Right atrium auricular region (tissue), 2 donors: ENCODE measurements at regions not wholly inside any gene's neighbourhood (a gene's known extent, or its start where the extent isn't known, plus 50 kb on each side); places are given as distances from the start of the nearest gene placed in this dataset.

ENCODE experiments used
- DNase-seq: peaks from one replicate; pipeline ENCODE4 v3.0.0-alpha.2; 2019; ENCODE audit warnings: low spot score
- H3K27ac ChIP-seq, 2 donors: fragments of 200-600 bp; sonication (generic); 1 replicate in 1 of 2; 2 replicates in 1 of 2; pipeline ENCODE4 v1.5.1; 2016 to 2019
- H3K27me3 ChIP-seq, 2 donors: fragments of 200-600 bp; sonication (generic); one replicate each; pipeline versions ENCODE4 v1.5.1 to v1.6.0; 2017 to 2019
- H3K36me3 ChIP-seq: fragments of 200-600 bp; sonication (generic); one replicate; pipeline ENCODE4 v1.5.1; 2016
- H3K4me1 ChIP-seq, 2 donors: fragments of 200-600 bp; sonication (generic); one replicate each; pipeline versions ENCODE4 v1.5.1 to v1.6.0; 2017 to 2019
- H3K4me3 ChIP-seq, 2 donors: fragments of 200-600 bp; sonication (generic); 1 replicate in 1 of 2; 2 replicates in 1 of 2; pipeline ENCODE4 v1.5.1; 2017 to 2019; ENCODE audit warnings: mild to moderate bottlenecking in 1 of 2, moderate library complexity in 1 of 2
- H3K9me3 ChIP-seq, 2 donors: fragments of 200-600 bp; sonication (generic); one replicate each; pipeline ENCODE4 v1.5.1; 2019
- CTCF ChIP-seq, 2 donors: fragments of 200-600 bp; sonication (generic); IDR thresholded peaks; one replicate each; pipeline ENCODE4 v1.5.1; 2019; ENCODE audit warnings: antibody characterized with exemption in 2 of 2

GRCh38 chr7:47188653-47189315 is 393.1 kb downstream of the TNS3 start:
- no peak overlapping the region for H3K27ac ChIP-seq
- H3K27me3 ChIP-seq = no peaks in the 10 kb centered on the region
- no peak overlapping the region for H3K4me3 ChIP-seq
- no peak for TF ChIP-seq CTCF (IDR thresholded peaks at IDR 0.05)
- H3K4me1 ChIP-seq = peaks cover 0 to 21% of the 10 kb centered on the region in 2 donors
- no peaks in the 10 kb centered on the region for H3K36me3 ChIP-seq
- no peak for DNase-seq
- H3K9me3 ChIP-seq = no peaks in the 10 kb centered on the region

- peaks cover 0 to 25% of the 10 kb centered on the region in 2 donors for H3K4me1 ChIP-seq
- no peak for DNase-seq
- TF ChIP-seq CTCF (IDR thresholded peaks at IDR 0.05) = no peak
- H3K9me3 ChIP-seq = no peaks in the 10 kb centered on the region
- no peak overlapping the region for H3K4me3 ChIP-seq
- H3K27me3 ChIP-seq = no peaks in the 10 kb centered on the region
- H3K36me3 ChIP-seq = no peaks in the 10 kb centered on the region
- H3K27ac ChIP-seq = no peak overlapping the region
These were observed 393.8 kb downstream of the TNS3 start for GRCh38 chr7:47188136-47188535.

GRCh38 chr7:47186316-47186715 is 395.6 kb downstream of the TNS3 start:
- no peak for TF ChIP-seq CTCF (IDR thresholded peaks at IDR 0.05)
- Histone ChIP-seq H3K4me1 (peaks cover 0 to 31% of the 10 kb centered on the region in 2 donors), H3K36me3 (no peaks in the 10 kb centered on the region), H3K27ac (no peak overlapping the region), H3K9me3 (no peaks in the 10 kb centered on the region), H3K27me3 (no peaks in the 10 kb centered on the region), H3K4me3 (no peak overlapping the region)
- DNase-seq = no peak

- Histone ChIP-seq H3K27ac (no peak overlapping the region), H3K9me3 (no peaks in the 10 kb centered on the region), H3K4me1 (peaks cover 0 to 32% of the 10 kb centered on the region in 2 donors), H3K36me3 (no peaks in the 10 kb centered on the region), H3K4me3 (no peak overlapping the region), H3K27me3 (no peaks in the 10 kb centered on the region)
- DNase-seq = no peak
- TF ChIP-seq CTCF (IDR thresholded peaks at IDR 0.05) = no peak
These were observed 396.1 kb downstream of the TNS3 start for GRCh38 chr7:47185839-47186238.

- no peaks in the 10 kb centered on the region for H3K36me3 ChIP-seq
- H3K4me1 ChIP-seq = peaks cover 0 to 32% of the 10 kb centered on the region in 2 donors
- H3K27ac ChIP-seq = peak overlapping the region; percentile 57 to 77
- no peak for DNase-seq
- TF ChIP-seq CTCF (IDR thresholded peaks at IDR 0.05) = no peak
- H3K27me3 ChIP-seq = no peaks in the 10 kb centered on the region
- no peaks in the 10 kb centered on the region for H3K9me3 ChIP-seq
- H3K4me3 ChIP-seq = no peak overlapping the region
These were observed 396.7 kb downstream of the TNS3 start for GRCh38 chr7:47185170-47185569.
